Stomach (tissue), 8 donors: ENCODE measurements at regions not wholly inside any gene's neighbourhood (a gene's known extent, or its start where the extent isn't known, plus 50 kb on each side); places are given as distances from the start of the nearest gene placed in this dataset.

Source experiments
- DNase-seq, 2 donors: peaks; one replicate each; pipeline versions ENCODE4 v3.0.0 to v3.0.0-alpha.2; 2013 to 2019
- H3K27ac ChIP-seq, 5 donors: fragments of 200-600 bp in 4 of 5; sonication (generic) in 4 of 5; one replicate each; pipeline ENCODE4 v1.5.1; 2013 to 2019; ENCODE audit warnings: mild to moderate bottlenecking in 1 of 5, moderate library complexity in 1 of 5
- H3K27me3 ChIP-seq, 3 donors: fragments of 200-600 bp; sonication (generic); one replicate each; pipeline ENCODE4 v1.5.1; 2017 to 2019; ENCODE audit warnings: mixed run types in 1 of 3
- H3K36me3 ChIP-seq, 4 donors: fragments of 200-600 bp; sonication (generic); 1 replicate in 3 of 4; 2 replicates in 1 of 4; pipeline ENCODE4 v1.5.1; 2016 to 2019
- H3K4me1 ChIP-seq, 4 donors: fragments of 200-600 bp; sonication (generic); one replicate each; pipeline ENCODE4 v1.5.1; 2016 to 2019
- H3K4me3 ChIP-seq, 4 donors: fragments of 200-600 bp; sonication (generic) in 3 of 4; one replicate each; pipeline ENCODE4 v1.5.1; 2016 to 2019; ENCODE audit warnings: mild to moderate bottlenecking in 1 of 4
- H3K9me3 ChIP-seq, 4 donors: fragments of 200-600 bp; sonication (generic); one replicate each; pipeline ENCODE4 v1.5.1; 2016 to 2019
- EP300 ChIP-seq: sonication (generic); formaldehyde crosslinking; IDR thresholded peaks from one replicate; pipeline ENCODE4 v1.6.1; 2017; ENCODE audit warnings: antibody characterized with exemption
- POLR2A ChIP-seq, 4 donors: fragments of 450-650 bp; IDR thresholded peaks; one replicate each; pipeline ENCODE4 v1.6.1; 2016; ENCODE audit warnings: antibody characterized with exemption in 4 of 4, control low read depth in 2 of 4, mild to moderate bottlenecking in 1 of 4, moderate library complexity in 1 of 4
- POLR2AphosphoS5 ChIP-seq, 3 donors: sonication (generic); formaldehyde crosslinking; IDR thresholded peaks; one replicate each; pipeline ENCODE4 v1.6.1; 2016; ENCODE audit warnings: antibody characterized with exemption in 3 of 3
- WGBS, 5 donors: extraction: QIAGEN DNeasy Blood & Tissue Kit in 3 of 5; methylation state at CpG; one replicate each; pipeline versions ENCODE4 v1.1.5 to v1.1.7; 2013 to 2018; 5-methylcytosine and 5-hydroxymethylcytosine counted together
- intact Hi-C: fragments of 100-400 bp; cut with DNase I; formaldehyde crosslinking; loops from one replicate; pipeline ENCODE4 v1.15.1; 2023; ENCODE audit warnings: low total_unique reads
- TF ChIP-seq, protein P1 (sequence below), 7 experiments: fragments of 450-650 bp in 4 of 7; fragments of 200-600 bp in 3 of 7; sonication (generic) in 3 of 7; IDR thresholded peaks; one replicate each; pipeline ENCODE4 v1.5.1; 2016 to 2019; ENCODE audit warnings: antibody characterized with exemption in 7 of 7, control low read depth in 2 of 7, mild to moderate bottlenecking in 1 of 7
- donor health status: healthy with polysubstance abuse.
- donor health status: Bipolar disorder and iron deficiency.
- donor health status: healthy.

GRCh38 chr9:92242260-92243136 is 51.0 kb downstream of the IARS1 start:
- Histone ChIP-seq H3K9me3 (no peaks in the 10 kb centered on the region), H3K27ac (peak overlapping the region in 2 of 5 donors; percentile 20 to 33), H3K36me3 (peaks cover 79 to 100% (median 100%) of the 10 kb centered on the region in 4 donors), H3K27me3 (no peaks in the 10 kb centered on the region), H3K4me3 (no peak overlapping the region), H3K4me1 (peaks cover 0 to 12% (median 6%) of the 10 kb centered on the region in 4 donors)
- intact Hi-C loops, result no loop called here
- TF ChIP-seq, protein P1, sequence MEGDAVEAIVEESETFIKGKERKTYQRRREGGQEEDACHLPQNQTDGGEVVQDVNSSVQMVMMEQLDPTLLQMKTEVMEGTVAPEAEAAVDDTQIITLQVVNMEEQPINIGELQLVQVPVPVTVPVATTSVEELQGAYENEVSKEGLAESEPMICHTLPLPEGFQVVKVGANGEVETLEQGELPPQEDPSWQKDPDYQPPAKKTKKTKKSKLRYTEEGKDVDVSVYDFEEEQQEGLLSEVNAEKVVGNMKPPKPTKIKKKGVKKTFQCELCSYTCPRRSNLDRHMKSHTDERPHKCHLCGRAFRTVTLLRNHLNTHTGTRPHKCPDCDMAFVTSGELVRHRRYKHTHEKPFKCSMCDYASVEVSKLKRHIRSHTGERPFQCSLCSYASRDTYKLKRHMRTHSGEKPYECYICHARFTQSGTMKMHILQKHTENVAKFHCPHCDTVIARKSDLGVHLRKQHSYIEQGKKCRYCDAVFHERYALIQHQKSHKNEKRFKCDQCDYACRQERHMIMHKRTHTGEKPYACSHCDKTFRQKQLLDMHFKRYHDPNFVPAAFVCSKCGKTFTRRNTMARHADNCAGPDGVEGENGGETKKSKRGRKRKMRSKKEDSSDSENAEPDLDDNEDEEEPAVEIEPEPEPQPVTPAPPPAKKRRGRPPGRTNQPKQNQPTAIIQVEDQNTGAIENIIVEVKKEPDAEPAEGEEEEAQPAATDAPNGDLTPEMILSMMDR (IDR thresholded peaks at IDR 0.05), result no peak
- no peak for TF ChIP-seq POLR2AphosphoS5 (IDR thresholded peaks at IDR 0.05)
- TF ChIP-seq EP300, result no peak
- TF ChIP-seq POLR2A (IDR thresholded peaks at IDR 0.05), result no peak
- 55 to 63% (median 61%) methylated on average over 7 of the region's 7 CpGs for WGBS, 5 donors
- peak in 1 of 2 donors; percentile 23 for DNase-seq

GRCh38 chr9:92236915-92237314 is 56.6 kb downstream of the IARS1 start:
- no peak overlapping the region for H3K4me3 ChIP-seq

DNA sequence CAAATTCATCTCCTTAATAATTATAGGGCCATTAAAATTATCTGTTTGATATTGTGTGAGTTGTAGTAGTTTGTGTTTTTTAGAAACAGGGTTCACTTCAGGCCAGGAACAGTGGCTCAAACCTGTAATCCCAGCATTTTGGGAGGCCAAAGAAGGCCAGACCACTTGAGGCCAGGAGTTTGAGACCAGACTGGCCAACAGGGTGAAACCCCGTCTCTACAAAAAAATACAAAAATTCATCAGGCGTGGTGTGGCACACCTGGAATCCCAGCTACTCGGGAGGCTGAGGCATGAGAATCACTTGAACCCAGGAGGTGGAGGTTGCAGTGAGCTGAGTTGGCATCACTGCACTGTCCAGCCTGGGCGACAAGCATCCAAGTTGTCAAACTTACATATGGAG is 57.0 kb downstream of the IARS1 start:
- no peaks in the 10 kb centered on the region for H3K9me3 ChIP-seq
- peaks cover 32 to 97% (median 89%) of the 10 kb centered on the region in 4 donors for H3K36me3 ChIP-seq
- H3K27ac ChIP-seq, result no peak overlapping the region
- no peak for DNase-seq
- no peak overlapping the region for H3K4me3 ChIP-seq
- no peaks in the 10 kb centered on the region for H3K4me1 ChIP-seq
- WGBS, 5 donors, result 84 to 98% (median 93%) methylated on average over 4 of the region's 4 CpGs
- no peak for TF ChIP-seq POLR2A (IDR thresholded peaks at IDR 0.05)
- TF ChIP-seq POLR2AphosphoS5 (IDR thresholded peaks at IDR 0.05), result no peak
- TF ChIP-seq, protein P1 (IDR thresholded peaks at IDR 0.05), result no peak
- no peak for TF ChIP-seq EP300
- intact Hi-C loops, result no loop called here
- H3K27me3 ChIP-seq, result no peaks in the 10 kb centered on the region

More at GRCh38 chr9:92236915-92237314, 56.6 kb downstream of the IARS1 start:
- peaks cover 36 to 99% (median 90%) of the 10 kb centered on the region in 4 donors for H3K36me3 ChIP-seq
- no peaks in the 10 kb centered on the region for H3K27me3 ChIP-seq
- TF ChIP-seq, protein P1 (IDR thresholded peaks at IDR 0.05), result no peak
- no peak for TF ChIP-seq EP300
- no peak for DNase-seq
- no peak overlapping the region for H3K27ac ChIP-seq
- intact Hi-C loops, result no loop called here
- H3K4me1 ChIP-seq, result no peaks in the 10 kb centered on the region
- H3K9me3 ChIP-seq, result no peaks in the 10 kb centered on the region
- 94 to 99% (median 99%) methylated on average over 3 of the region's 3 CpGs for WGBS, 5 donors

DNA sequence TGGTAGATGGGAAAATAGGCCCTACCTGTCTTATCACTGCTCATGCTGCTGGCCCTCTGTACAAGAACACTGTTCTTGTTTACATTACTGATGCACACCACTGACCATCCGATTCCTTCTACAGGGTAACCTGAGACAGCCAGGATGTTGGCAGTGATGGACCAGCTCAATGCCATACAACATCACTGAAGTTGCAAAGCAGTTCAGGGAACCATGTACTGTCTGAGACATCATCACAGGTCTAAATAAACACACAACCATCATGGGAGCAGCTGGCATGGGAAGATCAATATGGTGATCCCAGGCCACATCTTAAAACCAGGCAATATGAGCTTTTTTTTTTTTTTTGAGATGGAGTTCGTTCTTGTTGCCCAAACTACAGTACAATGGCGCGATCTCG is 59.0 kb downstream of the IARS1 start:
- Histone ChIP-seq H3K27me3 (no peaks in the 10 kb centered on the region), H3K4me3 (no peak overlapping the region), H3K27ac (no peak overlapping the region), H3K9me3 (no peaks in the 10 kb centered on the region), H3K4me1 (no peaks in the 10 kb centered on the region), H3K36me3 (peaks cover 14 to 90% (median 81%) of the 10 kb centered on the region in 4 donors)
- DNase-seq, result no peak
- intact Hi-C loops, result no loop called here
- 91 to 93% (median 92%) methylated on average over 5 of the region's 5 CpGs for WGBS, 5 donors
- TF ChIP-seq POLR2A (IDR thresholded peaks at IDR 0.05) (no peak), POLR2AphosphoS5 (IDR thresholded peaks at IDR 0.05) (no peak), EP300 (no peak)
- TF ChIP-seq, protein P1 (IDR thresholded peaks at IDR 0.05), result no peak
